GM12878 (cell line): ENCODE measurements at regions not wholly inside any gene's neighbourhood (a gene's known extent, or its start where the extent isn't known, plus 50 kb on each side); places are given as distances from the start of the nearest gene placed in this dataset.

Experiments used
- ATAC-seq: fragments of 200-7000 bp; cut with Tn5 transposase; 3 replicates; pipeline ENCODE4 v1.9.1; 2020; ENCODE audit warnings: mild to moderate bottlenecking, moderate library complexity
- BruUV-seq: library from RNA; stranded (reverse); fragments of 400-500 nt; replicated peaks from 2 replicates; lab custom pipeline; 2021; lab: Mats Ljungman, UMichigan
- CTCF ChIA-PET: fragments of 300-600 bp; sonication (Branson Sonifier 250); formaldehyde crosslinking; extraction: SDS; loops from one replicate; lab custom pipeline; 2021; ENCODE audit warnings: inconsistent platforms; lab: Yijun Ruan, JAX
- POLR2A ChIA-PET: fragments of 350-600 bp; formaldehyde crosslinking; extraction: SDS; loops from one replicate; lab custom pipeline; 2021; ENCODE audit warnings: inconsistent platforms; lab: Charles Lee
- RAD21 ChIA-PET: fragments of 300-600 bp; sonication (Branson Sonifier 250); formaldehyde crosslinking; loops from one replicate; lab custom pipeline; 2023; ENCODE audit warnings: antibody characterized with exemption; ENCODE audit not compliant: unreplicated experiment; lab: Charles Lee
- SMC1A ChIA-PET: fragments of 300-600 bp; sonication (Branson Sonifier 250); formaldehyde crosslinking; loops from one replicate; lab custom pipeline; 2023; ENCODE audit not compliant: unreplicated experiment, uncharacterized antibody; lab: Charles Lee
- DNase-seq: peaks from one replicate; pipeline ENCODE4 v3.0.0-alpha.2; 2011; ENCODE audit warnings: low read depth, low spot score
- FAIRE-seq: peaks from 3 replicates; lab custom pipeline; 2011; peaks lifted over from hg19 to GRCh38; lab: Jason Lieb, UNC
- H2AFZ ChIP-seq: 2 replicates; pipeline ENCODE4 v1.6.0; 2011; ENCODE audit warnings: low read depth, low read length, control low read depth; ENCODE audit not compliant: control insufficient read depth
- H3K27ac ChIP-seq: 2 replicates; pipeline ENCODE4 v1.5.1; 2011; ENCODE audit warnings: control low read depth; ENCODE audit not compliant: control insufficient read depth, insufficient read depth
- H3K27me3 ChIP-seq, 2 experiments: replicated peaks in 1 of 2; 2 replicates each; pipeline versions ENCODE4 v1.6.0 to v1.6.1; 2011; ENCODE audit warnings: low read length in 1 of 2; ENCODE audit not compliant: control insufficient read depth in 2 of 2, insufficient read depth in 2 of 2
- H3K36me3 ChIP-seq, 2 experiments: 2 replicates each; pipeline ENCODE4 v1.5.1; 2011; ENCODE audit warnings: low read length in 1 of 2; ENCODE audit not compliant: control insufficient read depth in 2 of 2, insufficient read depth in 2 of 2
- H3K4me1 ChIP-seq: 2 replicates; pipeline ENCODE4 v1.6.1; 2011; ENCODE audit warnings: mild to moderate bottlenecking, low read length, moderate library complexity, mixed read lengths; ENCODE audit not compliant: control insufficient read depth, insufficient read depth
- H3K4me2 ChIP-seq: 2 replicates; pipeline ENCODE4 v1.6.0; 2011; ENCODE audit warnings: control low read depth; ENCODE audit not compliant: control insufficient read depth, insufficient read depth
- H3K4me3 ChIP-seq: fragments of 200-600 bp; sonication (generic); 2 replicates; pipeline ENCODE4 v1.5.1; 2016
- H3K79me2 ChIP-seq: 2 replicates; pipeline ENCODE4 v1.6.0; 2011; ENCODE audit warnings: low read length; ENCODE audit not compliant: control insufficient read depth, insufficient read depth
- H3K9ac ChIP-seq: 2 replicates; pipeline ENCODE4 v1.8.0; 2011; ENCODE audit warnings: low read length, control low read depth, mixed read lengths; ENCODE audit not compliant: control insufficient read depth, insufficient read depth
- H3K9me3 ChIP-seq: replicated peaks from 3 replicates; pipeline ENCODE4 v1.5.1; 2011; ENCODE audit warnings: mild to moderate bottlenecking, low read length; ENCODE audit not compliant: control insufficient read depth, insufficient read depth
- H4K20me1 ChIP-seq: 2 replicates; pipeline ENCODE4 v1.6.0; 2011; ENCODE audit not compliant: control insufficient read depth, insufficient read depth
- EGR1 ChIP-seq, 2 experiments: IDR thresholded peaks; 1 replicate in 1 of 2; 2 replicates in 1 of 2; pipeline ENCODE4 v1.6.1; 2011 to 2012; ENCODE audit warnings: low read depth in 2 of 2, low read length in 2 of 2, borderline replicate concordance in 1 of 2, mild to moderate bottlenecking in 1 of 2, moderate library complexity in 1 of 2
- ESRRA ChIP-seq: IDR thresholded peaks from 2 replicates; pipeline ENCODE4 v1.6.1; 2012; ENCODE audit warnings: mild to moderate bottlenecking, low read length, improper control_type of control experiment
- MLLT1 ChIP-seq: fragments of 450-650 bp; IDR thresholded peaks from 2 replicates; pipeline ENCODE4 v1.6.1; 2016; ENCODE audit warnings: mild to moderate bottlenecking
- WGBS: methylation state at CpG from one replicate; pipeline ENCODE4 v1.1.6; 2016; ENCODE audit warnings: low lambda C conversion rate; ENCODE audit not compliant: insufficient replicate concordance, insufficient coverage; ENCODE audit errors: missing lambda C conversion rate; 5-methylcytosine and 5-hydroxymethylcytosine counted together
- in situ Hi-C: fragments of 300-500 bp; cut with MboI; formaldehyde crosslinking; loops from 9 replicates; pipeline ENCODE4 v1.14.3; 2018; ENCODE audit warnings: mixed read lengths
- intact Hi-C: fragments of 100-400 bp; cut with micrococcal nuclease; formaldehyde crosslinking; loops from one replicate; pipeline ENCODE4 v1.14.2; 2022; ENCODE audit not compliant: unreplicated experiment

GRCh38 chr7:131741446-131741845 is 185.0 kb upstream of the PODXL start (continued):
- no peak for TF ChIP-seq MLLT1

- DNase-seq (no peak), FAIRE-seq (no peak), ATAC-seq (no peak)
- no peak overlapping the region for H3K27ac ChIP-seq
- no peak for TF ChIP-seq EGR1 (IDR thresholded peaks at IDR 0.05; ENCODE audit: borderline replicate concordance in 1 of 2, low read depth in 2 of 2, low read length in 2 of 2)
- no peak for TF ChIP-seq ESRRA
- no peaks in the 10 kb centered on the region; a peak in 2 of 4 replicates for H3K27me3 ChIP-seq
- no peaks in the 10 kb centered on the region for H3K9me3 ChIP-seq
- ChIA-PET RAD21 (no interaction called here), CTCF (no interaction called here), SMC1A (no interaction called here), POLR2A (no interaction called here)
- BruUV-seq: no TSS peak
- WGBS: 58% methylated on average over 19 of the region's 25 CpGs
- no peak overlapping the region for H3K4me2 ChIP-seq
- H4K20me1 ChIP-seq: no peaks in the 10 kb centered on the region
- no peaks in the 10 kb centered on the region for H3K36me3 ChIP-seq
- H3K79me2 ChIP-seq: no peaks in the 10 kb centered on the region
- no peak overlapping the region for H3K4me3 ChIP-seq
- H3K9ac ChIP-seq: no peak overlapping the region
- intact Hi-C loops (no loop called here), in situ Hi-C loops (no loop called here)
- no peak overlapping the region for H2AFZ ChIP-seq
- no peaks in the 10 kb centered on the region for H3K4me1 ChIP-seq
Measured at GRCh38 chr7:131737746-131738465, 181.5 kb upstream of the PODXL start.
